Thoracic aorta (tissue), 2 donors: ENCODE measurements at regions not wholly inside any gene's neighbourhood (a gene's known extent, or its start where the extent isn't known, plus 50 kb on each side); places are given as distances from the start of the nearest gene placed in this dataset.
"Not testable (repeated sequence)": the region's sequence is repeated elsewhere in the genome, so short reads cannot be mapped to it uniquely, and the experiment has no call there.

Source experiments
- ATAC-seq: fragments of 150-250 bp; one replicate; pipeline ENCODE4 v1.8.0; 2017; ENCODE audit warnings: low read depth; ENCODE audit not compliant: insufficient number of reproducible peaks, low FRiP score
- DNase-seq: peaks from one replicate; pipeline ENCODE4 v3.0.0-alpha.2; 2020; ENCODE audit warnings: low spot score
- H3K27ac ChIP-seq, 2 donors: fragments of 200-600 bp; sonication (generic); 1 replicate in 1 of 2; 2 replicates in 1 of 2; pipeline ENCODE4 v1.5.1; 2016; ENCODE audit warnings: mild to moderate bottlenecking in 2 of 2, moderate library complexity in 2 of 2
- H3K27me3 ChIP-seq: fragments of 200-600 bp; sonication (generic); replicated peaks from 2 replicates; pipeline ENCODE4 v1.6.0; 2016; ENCODE audit warnings: mild to moderate bottlenecking; ENCODE audit not compliant: insufficient read depth
- H3K36me3 ChIP-seq: fragments of 200-600 bp; sonication (generic); one replicate; pipeline ENCODE4 v1.5.1; 2016
- H3K4me1 ChIP-seq, 2 donors: fragments of 200-600 bp; sonication (generic); 1 replicate in 1 of 2; 2 replicates in 1 of 2; pipeline versions ENCODE4 v1.5.1 to v1.6.0; 2016; ENCODE audit warnings: low read depth in 2 of 2, mild to moderate bottlenecking in 1 of 2; ENCODE audit not compliant: control insufficient read depth in 1 of 2
- H3K4me3 ChIP-seq: fragments of 200-600 bp; sonication (generic); 2 replicates; pipeline ENCODE4 v1.5.1; 2016; ENCODE audit warnings: mild to moderate bottlenecking
- H3K9me3 ChIP-seq: fragments of 200-600 bp; sonication (generic); 2 replicates; pipeline ENCODE4 v1.5.1; 2016
- CTCF ChIP-seq: fragments of 200-600 bp; sonication (generic); IDR thresholded peaks from one replicate; pipeline ENCODE4 v1.5.1; 2019; ENCODE audit warnings: antibody characterized with exemption

GRCh38 chr6:27049863-27050781, 197.4 kb upstream of the PRSS16 start:
- ATAC-seq (no peak), DNase-seq (no peak)
- no peak overlapping the region for H3K27ac ChIP-seq
- no peaks in the 10 kb centered on the region for H3K27me3 ChIP-seq
- H3K4me3 ChIP-seq: no peak overlapping the region
- H3K9me3 ChIP-seq: no peaks in the 10 kb centered on the region
- TF ChIP-seq CTCF: no peak
- H3K4me1 ChIP-seq: no peaks in the 10 kb centered on the region
- H3K36me3 ChIP-seq: no peaks in the 10 kb centered on the region

GRCh38 chr6:27052082-27052730, 195.3 kb upstream of the PRSS16 start:
- ATAC-seq, H3K36me3 ChIP-seq, H3K4me3 ChIP-seq, H3K27me3 ChIP-seq, H3K27ac ChIP-seq, H3K9me3 ChIP-seq, H3K4me1 ChIP-seq, DNase-seq: not testable (repeated sequence)

GRCh38 chr6:27052731-27053082, 194.8 kb upstream of the PRSS16 start:
- Histone ChIP-seq H3K27me3 (no peaks in the 10 kb centered on the region), H3K4me3 (no peak overlapping the region), H3K9me3 (no peaks in the 10 kb centered on the region), H3K27ac (no peak overlapping the region), H3K4me1 (no peaks in the 10 kb centered on the region), H3K36me3 (no peaks in the 10 kb centered on the region)
- DNase-seq (no peak), ATAC-seq (no peak)
- no peak for TF ChIP-seq CTCF

GRCh38 chr6:27053738-27054137, 193.8 kb upstream of the PRSS16 start:
- Histone ChIP-seq H3K27me3 (no peaks in the 10 kb centered on the region), H3K36me3 (no peaks in the 10 kb centered on the region), H3K4me1 (no peaks in the 10 kb centered on the region), H3K9me3 (no peaks in the 10 kb centered on the region), H3K27ac (no peak overlapping the region), H3K4me3 (no peak overlapping the region)
- no peak for ATAC-seq
- TF ChIP-seq CTCF: no peak
- DNase-seq: no peak

- ATAC-seq (no peak), DNase-seq (no peak)
- no peak overlapping the region for H3K4me3 ChIP-seq
- no peak overlapping the region for H3K27ac ChIP-seq
- no peaks in the 10 kb centered on the region for H3K36me3 ChIP-seq
- no peaks in the 10 kb centered on the region for H3K9me3 ChIP-seq
- H3K27me3 ChIP-seq: no peaks in the 10 kb centered on the region
- TF ChIP-seq CTCF: no peak
- H3K4me1 ChIP-seq: no peaks in the 10 kb centered on the region
These were observed 190.9 kb upstream of the PRSS16 start for GRCh38 chr6:27056615-27057014.
